Mesothelial cell of epicardium (in vitro differentiated cells): ENCODE measurements at regions not wholly inside any gene's neighbourhood (a gene's known extent, or its start where the extent isn't known, plus 50 kb on each side); places are given as distances from the start of the nearest gene placed in this dataset.
A peak's percentile ranks its signal among the peaks of the same experiment; 100 is the strongest.

Experiments
- DNase-seq, 2 experiments: peaks; one replicate each; pipeline ENCODE4 v3.0.0; 2021; ENCODE audit warnings: low spot score in 2 of 2; ENCODE audit not compliant: unreplicated experiment in 2 of 2
- H3K27ac Mint-ChIP-seq: 2 replicates; pipeline ENCODE4 v1.8.0; 2021; ENCODE audit warnings: mixed read lengths
- H3K27me3 Mint-ChIP-seq: 2 replicates; pipeline ENCODE4 v1.8.0; 2021; ENCODE audit warnings: low read depth, mixed read lengths
- H3K36me3 Mint-ChIP-seq: 2 replicates; pipeline ENCODE4 v1.8.0; 2021; ENCODE audit warnings: mixed read lengths
- H3K4me1 Mint-ChIP-seq: 2 replicates; pipeline ENCODE4 v1.8.0; 2021; ENCODE audit warnings: mixed read lengths
- H3K4me3 Mint-ChIP-seq: 2 replicates; pipeline ENCODE4 v1.8.0; 2021; ENCODE audit warnings: mild to moderate bottlenecking, moderate library complexity, mixed read lengths
- H3K9me3 Mint-ChIP-seq: 2 replicates; pipeline ENCODE4 v1.8.0; 2021; ENCODE audit warnings: mixed read lengths
- TF ChIP-seq, protein P1 (sequence below): fragments of 200-600 bp; sonication (generic); IDR thresholded peaks from one replicate; pipeline ENCODE4 v1.5.0; 2021; ENCODE audit warnings: antibody characterized with exemption; ENCODE audit not compliant: unreplicated experiment

DNA sequence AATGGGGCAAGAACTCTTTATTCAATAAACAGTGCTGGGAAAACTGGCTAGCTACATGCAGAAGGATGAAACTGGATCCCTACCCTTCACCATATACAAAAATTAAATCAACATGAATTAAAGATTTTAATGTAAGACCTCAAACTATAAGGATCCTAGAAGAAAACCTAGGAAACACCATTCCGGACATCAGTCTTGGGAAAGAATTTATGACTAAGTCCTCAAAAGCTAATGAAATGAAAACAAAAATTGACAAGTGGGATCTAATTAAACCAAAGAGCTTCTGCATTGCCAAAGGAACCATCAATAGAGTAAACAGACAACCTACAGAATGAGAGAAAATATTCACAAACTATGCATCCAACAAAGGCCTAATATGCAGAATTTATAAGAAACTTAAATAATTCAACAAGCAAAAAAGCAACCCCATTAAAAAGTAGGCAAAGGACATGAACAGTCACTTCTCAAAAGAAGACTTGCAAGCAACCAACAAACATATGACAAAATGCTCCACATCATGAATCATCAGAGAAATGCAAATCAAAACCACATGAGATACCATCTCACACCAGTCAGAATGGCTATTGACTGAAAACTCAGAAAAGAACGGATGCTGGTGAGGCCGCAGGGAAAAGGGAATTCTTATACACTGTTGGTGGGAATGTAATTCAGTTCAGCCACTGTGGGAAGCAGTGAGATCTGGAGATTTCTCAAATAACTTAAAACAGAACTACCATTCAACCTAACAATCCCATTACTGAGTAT lies 104.3 kb upstream of the MAP3K1 start:
- H3K27me3 Mint-ChIP-seq: no peaks in the 10 kb centered on the region

DNA sequence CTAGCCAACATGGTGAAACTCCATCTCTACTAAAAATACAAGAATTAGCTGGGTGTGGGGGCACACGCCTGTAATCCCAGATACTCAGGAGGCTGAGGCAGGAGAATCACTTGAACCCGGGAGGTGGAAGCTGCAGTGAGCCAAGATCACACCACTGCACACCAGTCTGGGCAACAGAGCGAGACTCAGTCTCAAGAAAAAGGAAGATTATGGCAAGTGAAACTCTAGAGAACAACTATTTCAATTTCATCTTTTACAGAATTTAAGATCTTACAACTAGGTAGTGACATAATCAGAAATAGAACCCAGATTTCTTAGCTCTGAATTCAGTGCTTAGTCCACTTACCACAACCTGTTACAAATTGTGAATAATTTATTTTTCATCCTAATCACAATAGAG lies 108.8 kb upstream of the MAP3K1 start:
- H3K9me3 Mint-ChIP-seq: peaks cover 33% of the 10 kb centered on the region
- H3K4me1 Mint-ChIP-seq: peaks cover 19% of the 10 kb centered on the region
- no peak overlapping the region for H3K27ac Mint-ChIP-seq
- no peaks in the 10 kb centered on the region for H3K27me3 Mint-ChIP-seq
- H3K4me3 Mint-ChIP-seq: no peak overlapping the region
- TF ChIP-seq, protein P1, sequence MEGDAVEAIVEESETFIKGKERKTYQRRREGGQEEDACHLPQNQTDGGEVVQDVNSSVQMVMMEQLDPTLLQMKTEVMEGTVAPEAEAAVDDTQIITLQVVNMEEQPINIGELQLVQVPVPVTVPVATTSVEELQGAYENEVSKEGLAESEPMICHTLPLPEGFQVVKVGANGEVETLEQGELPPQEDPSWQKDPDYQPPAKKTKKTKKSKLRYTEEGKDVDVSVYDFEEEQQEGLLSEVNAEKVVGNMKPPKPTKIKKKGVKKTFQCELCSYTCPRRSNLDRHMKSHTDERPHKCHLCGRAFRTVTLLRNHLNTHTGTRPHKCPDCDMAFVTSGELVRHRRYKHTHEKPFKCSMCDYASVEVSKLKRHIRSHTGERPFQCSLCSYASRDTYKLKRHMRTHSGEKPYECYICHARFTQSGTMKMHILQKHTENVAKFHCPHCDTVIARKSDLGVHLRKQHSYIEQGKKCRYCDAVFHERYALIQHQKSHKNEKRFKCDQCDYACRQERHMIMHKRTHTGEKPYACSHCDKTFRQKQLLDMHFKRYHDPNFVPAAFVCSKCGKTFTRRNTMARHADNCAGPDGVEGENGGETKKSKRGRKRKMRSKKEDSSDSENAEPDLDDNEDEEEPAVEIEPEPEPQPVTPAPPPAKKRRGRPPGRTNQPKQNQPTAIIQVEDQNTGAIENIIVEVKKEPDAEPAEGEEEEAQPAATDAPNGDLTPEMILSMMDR: no peak
- no peak for DNase-seq
- H3K36me3 Mint-ChIP-seq: peaks cover 2% of the 10 kb centered on the region

More for the DNA sequence above, 104.3 kb upstream of the MAP3K1 start:
- peaks cover 34% of the 10 kb centered on the region for H3K9me3 Mint-ChIP-seq
- TF ChIP-seq, protein P1: no peak
- H3K36me3 Mint-ChIP-seq: peaks cover 2% of the 10 kb centered on the region
- peaks cover 17% of the 10 kb centered on the region for H3K4me1 Mint-ChIP-seq
- no peak overlapping the region for H3K4me3 Mint-ChIP-seq
- H3K27ac Mint-ChIP-seq: no peak overlapping the region
- no peak for DNase-seq

DNA sequence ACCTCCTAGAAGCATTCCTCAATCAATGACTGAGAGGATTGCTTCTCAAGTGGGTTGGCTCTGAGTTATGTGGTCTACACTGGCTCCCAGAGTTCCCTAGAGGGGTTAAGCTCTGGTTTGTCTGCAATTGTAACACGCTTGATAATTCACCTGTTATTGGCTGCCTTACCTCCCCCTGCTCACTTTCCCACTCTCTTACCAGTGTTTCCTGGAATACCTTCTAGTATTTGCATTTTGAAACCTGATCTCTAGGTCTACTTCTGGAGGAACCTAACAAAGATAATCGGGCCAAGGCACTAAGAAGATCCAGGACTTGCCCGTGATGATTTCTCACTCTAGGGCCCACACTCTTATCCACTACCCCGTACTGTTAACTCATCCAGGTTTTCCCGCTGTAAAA lies 110.1 kb upstream of the MAP3K1 start:
- no peak overlapping the region for H3K4me3 Mint-ChIP-seq

DNA sequence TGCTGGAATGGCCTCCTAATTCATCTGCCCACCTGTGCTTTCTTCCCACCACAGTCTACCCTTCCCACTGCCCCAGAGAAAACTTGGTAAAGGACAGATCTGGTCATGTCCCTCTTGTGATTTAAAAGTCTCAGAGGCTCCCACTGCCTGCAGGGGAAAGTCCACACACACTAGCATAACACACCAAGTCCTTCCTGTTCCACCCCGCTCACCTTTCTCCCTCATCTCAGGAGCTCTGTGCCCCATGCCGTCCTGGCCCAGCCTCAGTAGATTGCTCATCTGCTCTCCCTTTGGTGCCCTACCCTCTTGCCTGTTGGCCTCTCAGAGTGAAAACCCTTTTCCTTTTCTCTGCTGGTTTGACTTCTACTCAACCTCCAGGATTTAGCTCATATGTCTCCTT lies 111.4 kb upstream of the MAP3K1 start:
- H3K4me3 Mint-ChIP-seq: no peak overlapping the region
- TF ChIP-seq, protein P1: no peak
- H3K36me3 Mint-ChIP-seq: no peaks in the 10 kb centered on the region
- H3K27me3 Mint-ChIP-seq: no peaks in the 10 kb centered on the region
- H3K4me1 Mint-ChIP-seq: peaks cover 24% of the 10 kb centered on the region
- peaks cover 12% of the 10 kb centered on the region for H3K9me3 Mint-ChIP-seq
- peak overlapping the region; percentile 65 for H3K27ac Mint-ChIP-seq
- no peak for DNase-seq

More for the DNA sequence above, 110.1 kb upstream of the MAP3K1 start:
- Mint-ChIP-seq H3K9me3 (peaks cover 20% of the 10 kb centered on the region), H3K27me3 (no peaks in the 10 kb centered on the region), H3K4me1 (peaks cover 19% of the 10 kb centered on the region), H3K36me3 (no peaks in the 10 kb centered on the region), H3K27ac (no peak overlapping the region)
- DNase-seq: no peak
- TF ChIP-seq, protein P1: no peak

DNA sequence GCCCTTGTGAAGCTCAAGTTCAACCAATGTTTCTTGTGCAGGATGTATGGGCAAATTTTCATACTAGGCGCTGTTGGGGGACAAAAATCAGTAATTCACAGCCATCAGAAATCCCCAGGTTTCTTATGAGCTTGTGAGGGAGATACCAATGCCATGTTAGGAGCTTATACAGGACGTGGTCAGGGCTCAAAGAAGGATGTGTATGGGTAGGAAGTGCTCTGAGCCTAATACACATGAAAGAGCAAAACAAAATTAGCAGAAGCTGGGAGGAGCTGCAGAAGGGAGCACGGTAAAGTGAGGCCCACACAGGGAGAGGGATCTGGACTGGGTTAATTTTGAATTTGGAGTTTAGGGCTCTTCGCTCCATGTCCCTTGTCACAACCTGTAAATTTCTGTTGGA lies 114.6 kb upstream of the MAP3K1 start:
- Mint-ChIP-seq H3K27me3 (no peaks in the 10 kb centered on the region), H3K9me3 (no peaks in the 10 kb centered on the region), H3K4me3 (no peak overlapping the region), H3K4me1 (peaks cover 44% of the 10 kb centered on the region), H3K36me3 (no peaks in the 10 kb centered on the region), H3K27ac (no peak overlapping the region)
- DNase-seq: no peak
- TF ChIP-seq, protein P1: no peak

DNA sequence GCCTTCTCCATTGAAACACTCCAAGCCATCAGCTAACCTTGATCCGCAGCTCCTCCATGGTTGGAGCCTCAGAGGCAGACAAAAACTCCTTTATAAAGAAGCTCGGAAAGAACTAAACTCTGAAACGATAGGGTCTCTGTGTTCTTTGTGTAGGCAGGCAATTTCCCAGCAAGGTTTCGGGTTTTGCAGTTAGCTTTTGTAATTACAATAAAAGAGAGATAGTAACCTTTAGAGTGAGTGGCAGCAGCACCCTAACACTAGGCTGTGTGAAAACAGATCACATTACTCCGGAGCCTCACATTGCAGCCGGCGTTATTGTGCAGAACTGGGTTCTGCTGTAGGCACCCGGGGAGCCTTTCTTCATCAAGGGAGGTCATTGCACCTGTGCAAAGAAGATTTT lies 115.8 kb upstream of the MAP3K1 start:
- H3K36me3 Mint-ChIP-seq: no peaks in the 10 kb centered on the region
- TF ChIP-seq, protein P1: no peak
- H3K4me3 Mint-ChIP-seq: no peak overlapping the region
- H3K9me3 Mint-ChIP-seq: no peaks in the 10 kb centered on the region
- H3K27ac Mint-ChIP-seq: no peak overlapping the region
- DNase-seq: no peak
- no peaks in the 10 kb centered on the region for H3K27me3 Mint-ChIP-seq
- H3K4me1 Mint-ChIP-seq: peaks cover 39% of the 10 kb centered on the region
